ENCODE measurements at regions not wholly inside any gene's neighbourhood (a gene's known extent, or its start where the extent isn't known, plus 50 kb on each side); places are given as distances from the start of the nearest gene placed in this dataset.
A peak's percentile ranks its signal among the peaks of the same experiment; 100 is the strongest.

DNA sequence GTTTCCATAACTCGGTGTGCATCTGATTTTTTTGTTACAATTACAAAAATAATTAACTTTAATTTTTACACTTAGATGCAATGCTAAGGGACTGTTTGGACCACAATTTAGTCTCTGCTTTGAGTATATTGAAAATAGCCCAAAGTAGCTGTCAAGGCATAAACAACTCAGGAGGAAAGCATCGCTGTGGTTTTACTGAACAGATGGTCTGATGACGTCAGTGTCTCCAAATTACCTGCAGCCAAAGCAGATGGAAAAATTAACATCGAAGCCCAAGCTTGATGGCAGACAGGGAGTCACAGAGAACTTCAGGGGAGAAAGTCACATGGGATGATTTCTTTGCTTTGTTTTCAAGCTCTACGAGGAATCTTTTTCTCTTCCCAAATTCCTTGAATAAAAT lies 83.1 kb upstream of the PLCL2 start:
- intact Hi-C loops (cut with micrococcal nuclease): no loop called here

More for the DNA sequence above, 83.1 kb upstream of the PLCL2 start:
- no peak overlapping the region for H2BK5ac ChIP-seq (ENCODE audit: low read depth, low read length, poor library complexity, severe bottlenecking)
- H3K27me3 ChIP-seq (ENCODE audit: control insufficient read depth, insufficient read depth, low read length): no peaks in the 10 kb centered on the region; the same call in 1 of the 2 replicates
- DNase-seq (peak; percentile 1), ATAC-seq (ENCODE audit: low read depth) (no peak)
- TF ChIP-seq, protein P1, sequence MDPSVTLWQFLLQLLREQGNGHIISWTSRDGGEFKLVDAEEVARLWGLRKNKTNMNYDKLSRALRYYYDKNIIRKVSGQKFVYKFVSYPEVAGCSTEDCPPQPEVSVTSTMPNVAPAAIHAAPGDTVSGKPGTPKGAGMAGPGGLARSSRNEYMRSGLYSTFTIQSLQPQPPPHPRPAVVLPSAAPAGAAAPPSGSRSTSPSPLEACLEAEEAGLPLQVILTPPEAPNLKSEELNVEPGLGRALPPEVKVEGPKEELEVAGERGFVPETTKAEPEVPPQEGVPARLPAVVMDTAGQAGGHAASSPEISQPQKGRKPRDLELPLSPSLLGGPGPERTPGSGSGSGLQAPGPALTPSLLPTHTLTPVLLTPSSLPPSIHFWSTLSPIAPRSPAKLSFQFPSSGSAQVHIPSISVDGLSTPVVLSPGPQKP (IDR thresholded peaks at IDR 0.05; ENCODE audit: borderline replicate concordance, low read depth, low read length): no peak
- TF ChIP-seq MAFK (IDR thresholded peaks at IDR 0.05; ENCODE audit: low read depth, low read length): no peak
- TF ChIP-seq POLR2A (IDR thresholded peaks at IDR 0.05; ENCODE audit: low read depth, low read length): no peak
- TF ChIP-seq RCOR1 (IDR thresholded peaks at IDR 0.05; ENCODE audit: insufficient replicate concordance, low read length): no peak
- no peak for TF ChIP-seq SMC3 (IDR thresholded peaks at IDR 0.05; ENCODE audit: low read depth, low read length)
- TF ChIP-seq, protein P2, sequence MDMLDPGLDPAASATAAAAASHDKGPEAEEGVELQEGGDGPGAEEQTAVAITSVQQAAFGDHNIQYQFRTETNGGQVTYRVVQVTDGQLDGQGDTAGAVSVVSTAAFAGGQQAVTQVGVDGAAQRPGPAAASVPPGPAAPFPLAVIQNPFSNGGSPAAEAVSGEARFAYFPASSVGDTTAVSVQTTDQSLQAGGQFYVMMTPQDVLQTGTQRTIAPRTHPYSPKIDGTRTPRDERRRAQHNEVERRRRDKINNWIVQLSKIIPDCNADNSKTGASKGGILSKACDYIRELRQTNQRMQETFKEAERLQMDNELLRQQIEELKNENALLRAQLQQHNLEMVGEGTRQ (IDR thresholded peaks at IDR 0.05; ENCODE audit: low read depth, low read length): no peak
- CTCF ChIA-PET: interaction anchor here (0.6 to 0.7 kb wide), 2 partner anchors 104 to 676 kb away, joined by 3 read pairs; no protein-coding TSS in a partner anchor
- no peak overlapping the region for H3K18ac ChIP-seq (ENCODE audit: low read depth, low read length)
- no peaks in the 10 kb centered on the region for H3K4me1 ChIP-seq (ENCODE audit: control insufficient read depth, insufficient read depth, low read length)
- no peak overlapping the region for H4K91ac ChIP-seq (ENCODE audit: insufficient read depth, low read depth, low read length)
- no peak overlapping the region for H4K8ac ChIP-seq (ENCODE audit: low read depth in 2 of 2, low read length in 2 of 2)
- no peak overlapping the region for H2AFZ ChIP-seq (replicated peaks; ENCODE audit: low read length, poor library complexity)
- dilution Hi-C loops (cut with HindIII; ENCODE audit: low sequenced_read_pairs, unreplicated experiment): no loop called here
- no peaks in the 10 kb centered on the region for H3K9me1 ChIP-seq (ENCODE audit: insufficient read depth, low read length)
- WGBS, 2 experiments (ENCODE audit: extremely low coverage in 2 of 2, insufficient read length in 1 of 2): no CpG with 5 or more reads among the region's 5 CpGs
- no peak overlapping the region for H3K4ac ChIP-seq (ENCODE audit: low read depth, low read length)
- H2BK15ac ChIP-seq (ENCODE audit: low read depth, low read length): no peak overlapping the region
- H3K14ac ChIP-seq (replicated peaks; ENCODE audit: low read depth, low read length): no peak overlapping the region
- POLR2A ChIA-PET (ENCODE audit: unreplicated experiment): no interaction called here
- H3K56ac ChIP-seq (ENCODE audit: extremely low read depth, insufficient read depth, low read length): no peak overlapping the region
- no peak overlapping the region for H3K9ac ChIP-seq (ENCODE audit: low read depth, low read length)
- H3K36me3 ChIP-seq (ENCODE audit: control insufficient read depth, insufficient read depth, low read length): no peaks in the 10 kb centered on the region
- in situ Hi-C loops (cut with MboI; ENCODE audit: low sequenced_read_pairs): no loop called here
- no TSS peak for BruUV-seq (replicated peaks)
- H3K27ac ChIP-seq (ENCODE audit: insufficient read depth, low read length): no peak overlapping the region
- no peak overlapping the region for H3K4me2 ChIP-seq (ENCODE audit: low read depth, low read length)
- H2AK9ac ChIP-seq (replicated peaks; ENCODE audit: low read depth, low read length, poor library complexity): no peak overlapping the region
- H4K20me1 ChIP-seq (ENCODE audit: insufficient read depth, low read length): no peaks in the 10 kb centered on the region
- H3K23ac ChIP-seq (ENCODE audit: low read depth, low read length): no peak overlapping the region
- H3K4me3 ChIP-seq (ENCODE audit: insufficient read depth, low read depth, low read length): no peak overlapping the region
- no peaks in the 10 kb centered on the region for H3K79me1 ChIP-seq (ENCODE audit: low read depth in 1 of 2, low read length in 2 of 2)
- H4K5ac ChIP-seq (ENCODE audit: low read depth, low read length): no peak overlapping the region
- no peak overlapping the region for H2BK20ac ChIP-seq (ENCODE audit: low read depth, low read length)
- no peak overlapping the region for H2BK120ac ChIP-seq (ENCODE audit: low read depth, low read length)
- H3K9me3 ChIP-seq (ENCODE audit: control insufficient read depth, insufficient read depth, low read length): no peaks in the 10 kb centered on the region
- H2AK5ac ChIP-seq (ENCODE audit: low read depth, low read length): no peak overlapping the region

Data from IMR-90 (cell line).